ENCODE measurements at regions not wholly inside any gene's neighbourhood (a gene's known extent, or its start where the extent isn't known, plus 50 kb on each side); places are given as distances from the start of the nearest gene placed in this dataset.

DNA sequence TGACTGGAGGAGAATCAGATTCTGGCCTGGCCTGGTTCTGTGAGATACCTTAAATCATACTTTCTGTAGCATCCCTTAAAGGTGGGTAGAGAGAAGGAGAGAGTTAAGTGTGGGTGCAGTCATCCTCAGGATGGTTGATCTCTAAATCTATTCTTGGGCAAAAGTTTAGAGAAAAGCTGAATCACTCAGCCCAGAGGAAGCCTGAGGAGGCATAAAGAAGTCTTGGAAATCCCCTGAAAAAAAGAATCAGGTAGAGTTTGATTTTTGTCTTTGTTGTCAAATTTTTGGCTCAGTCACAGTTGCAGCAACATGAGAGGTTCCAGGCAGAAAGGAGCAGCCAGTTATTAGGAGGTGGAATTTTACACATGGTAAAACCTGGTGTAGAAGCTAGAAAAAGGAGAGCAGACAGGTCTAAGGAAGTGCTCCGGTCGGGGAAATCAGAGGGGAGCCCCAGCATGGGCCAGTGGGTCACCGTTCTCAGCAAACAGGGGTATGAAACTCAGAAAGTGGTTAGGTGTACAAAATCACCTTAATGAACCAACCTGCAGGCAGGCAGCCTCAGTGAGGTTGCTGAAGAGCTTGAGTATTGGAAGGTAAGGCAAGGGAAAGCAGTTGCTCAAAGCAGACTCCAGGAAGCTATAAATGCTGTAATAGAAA lies 116.2 kb upstream of the CNTLN start:
- DNase-seq, result no peak

DNA sequence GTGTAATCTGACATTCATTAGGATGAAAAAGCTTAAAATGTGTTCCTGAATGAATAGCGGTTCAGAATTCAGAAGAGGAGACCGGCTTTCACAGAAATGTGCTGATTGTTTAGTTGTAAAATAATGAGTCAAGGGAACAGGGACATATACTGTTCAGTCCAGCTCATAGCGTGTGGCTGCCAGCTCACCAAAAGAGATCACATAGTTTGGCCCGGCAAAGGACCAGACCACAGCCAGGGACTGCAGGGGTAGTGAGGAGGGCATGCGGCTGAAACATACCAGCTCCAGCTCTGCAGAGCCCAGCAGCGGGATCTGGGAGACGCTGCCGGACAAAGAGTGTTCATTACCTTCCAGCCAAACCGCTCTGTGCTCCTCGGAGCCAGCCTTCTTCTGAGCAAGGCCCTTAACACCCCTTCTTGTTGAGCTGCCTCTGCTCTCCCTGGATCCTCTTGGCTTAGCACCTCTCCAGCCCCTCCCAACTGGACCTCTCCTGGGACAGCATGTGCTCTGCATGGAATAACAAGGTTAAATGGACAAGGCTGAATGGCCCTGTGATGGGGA lies 116.8 kb upstream of the CNTLN start:
- DNase-seq, result no peak

DNA sequence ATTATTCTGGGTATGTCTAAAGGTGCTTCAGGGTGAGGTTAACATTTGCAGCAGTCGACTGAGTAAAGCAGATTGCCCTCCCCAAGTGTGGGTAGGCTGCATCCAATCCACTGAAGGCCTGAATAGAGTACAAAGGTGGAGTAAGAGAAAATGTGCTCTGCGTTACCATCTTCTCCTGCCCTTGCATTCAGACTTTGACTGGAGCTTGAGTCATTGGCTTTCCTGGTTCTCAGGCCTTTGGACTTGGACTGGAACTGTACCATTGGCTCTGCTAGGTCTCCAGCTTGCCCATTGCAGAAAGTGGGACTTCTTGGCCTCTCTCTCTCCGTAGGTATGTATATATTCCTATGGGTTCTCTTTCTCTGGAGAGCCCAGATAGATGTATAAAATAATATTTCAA lies 120.9 kb upstream of the CNTLN start:
- DNase-seq, result no peak

DNA sequence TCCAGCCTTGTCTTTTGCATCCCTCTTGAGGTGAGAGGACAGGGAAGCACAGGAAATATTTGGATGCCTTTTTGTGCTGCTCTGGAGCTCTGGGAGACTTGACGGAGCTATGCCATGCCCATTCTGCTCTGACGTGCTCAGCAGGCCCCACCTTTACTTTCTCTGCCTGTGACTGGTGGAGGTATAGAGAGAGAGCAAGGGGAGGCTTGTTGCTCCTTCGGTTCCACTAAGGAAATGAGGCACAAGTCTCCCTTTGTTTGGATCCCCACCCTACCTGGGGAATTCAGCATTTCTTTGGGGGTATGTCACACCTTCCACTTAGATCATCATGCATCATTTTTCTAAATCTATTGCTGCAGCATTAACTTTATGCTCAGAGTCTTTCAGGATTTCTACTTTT lies 121.8 kb upstream of the CNTLN start:
- DNase-seq, result no peak

DNA sequence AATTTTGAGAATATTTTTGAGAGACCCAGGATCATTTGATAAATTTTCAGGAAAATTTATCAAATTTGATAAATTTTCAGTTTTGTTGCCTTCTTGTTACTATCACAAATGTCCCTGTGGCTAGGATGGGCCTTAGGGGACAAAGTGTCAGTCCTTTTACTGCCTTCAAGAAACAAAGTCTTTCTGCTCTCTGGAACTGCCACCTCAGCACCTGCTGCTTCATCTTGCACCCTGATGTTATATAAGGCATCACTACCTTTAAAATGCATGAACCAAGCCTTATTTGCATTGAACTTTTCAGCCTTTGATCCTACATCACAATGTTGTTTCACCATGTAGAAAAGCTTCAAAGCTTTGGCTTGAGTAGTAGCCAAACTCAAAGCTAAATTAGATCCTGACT lies 123.0 kb upstream of the CNTLN start:
- DNase-seq, result no peak

DNA sequence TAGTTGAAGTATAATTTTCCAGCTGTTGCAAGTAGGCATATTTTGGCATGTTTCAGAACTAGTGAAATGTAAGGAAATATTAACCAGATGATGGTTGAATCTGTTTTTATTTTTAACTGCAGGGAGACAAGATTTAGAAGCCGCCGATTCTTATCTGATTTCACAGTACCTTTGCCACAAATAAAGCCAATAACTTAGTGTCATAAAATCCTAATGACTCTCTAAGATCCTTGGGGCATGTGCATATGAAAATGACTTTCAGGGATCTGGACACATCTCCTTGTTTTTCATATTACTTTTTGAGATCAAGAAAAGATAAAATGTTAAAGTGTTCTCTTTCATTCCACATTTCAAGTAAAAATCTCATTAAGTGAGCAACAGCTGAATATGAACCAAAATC lies 125.8 kb upstream of the CNTLN start:
- DNase-seq, result no peak

DNA sequence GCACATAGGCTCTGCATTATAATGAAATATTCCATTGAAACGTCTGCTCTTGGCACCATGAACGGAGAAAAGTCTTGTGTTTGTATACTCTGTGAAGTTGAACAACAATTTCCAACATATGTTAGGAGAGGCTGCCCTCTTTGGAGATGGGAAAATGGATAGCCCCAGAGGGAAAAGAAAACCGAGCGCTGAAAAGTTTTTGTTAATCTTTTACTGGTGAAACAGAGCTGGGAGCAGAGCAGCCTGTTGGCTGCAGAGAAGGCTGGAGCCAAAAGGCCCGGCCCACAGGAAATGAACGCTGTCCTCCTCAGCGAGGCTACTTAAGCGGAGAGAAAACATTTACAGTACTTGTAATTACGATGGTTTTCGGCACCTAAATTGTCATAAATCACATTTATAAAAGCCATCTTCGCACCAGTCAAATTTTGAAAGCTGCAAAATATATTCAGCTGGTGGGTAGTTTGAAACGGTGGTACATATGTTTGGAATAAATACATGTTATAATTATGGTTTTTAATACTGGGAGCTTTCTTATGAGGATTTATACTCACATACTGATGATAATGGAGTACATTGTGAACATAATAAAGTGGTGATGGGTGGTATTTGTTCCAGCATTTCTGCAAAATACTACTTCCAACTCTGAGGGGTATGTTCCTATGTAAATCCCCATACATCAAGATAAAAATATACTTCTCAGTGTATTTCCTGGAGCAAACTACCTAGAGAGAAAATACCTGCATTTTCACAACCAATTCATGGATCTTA lies 129.6 kb upstream of the CNTLN start:
- DNase-seq, result peak in 1 of 4 experiments; percentile 2

DNA sequence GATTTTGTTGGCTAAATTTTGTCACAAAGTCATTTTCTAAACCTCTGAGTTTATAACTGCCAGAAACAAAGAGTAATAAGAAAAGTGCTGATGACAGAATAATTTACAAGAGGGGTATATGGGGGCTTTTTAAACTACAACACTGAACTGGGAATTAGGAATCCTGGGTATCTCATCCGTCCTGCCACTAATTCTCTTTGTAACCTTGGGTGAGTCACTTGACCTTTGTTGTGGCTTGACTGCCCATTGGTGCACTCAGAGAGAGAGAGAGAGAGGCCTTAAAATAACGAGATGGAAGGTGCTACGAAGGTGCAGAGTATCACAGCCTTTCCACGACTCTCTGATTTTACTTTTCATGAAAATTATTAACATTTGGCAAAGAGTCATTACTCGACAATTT lies 130.3 kb upstream of the CNTLN start:
- DNase-seq, result no peak

DNA sequence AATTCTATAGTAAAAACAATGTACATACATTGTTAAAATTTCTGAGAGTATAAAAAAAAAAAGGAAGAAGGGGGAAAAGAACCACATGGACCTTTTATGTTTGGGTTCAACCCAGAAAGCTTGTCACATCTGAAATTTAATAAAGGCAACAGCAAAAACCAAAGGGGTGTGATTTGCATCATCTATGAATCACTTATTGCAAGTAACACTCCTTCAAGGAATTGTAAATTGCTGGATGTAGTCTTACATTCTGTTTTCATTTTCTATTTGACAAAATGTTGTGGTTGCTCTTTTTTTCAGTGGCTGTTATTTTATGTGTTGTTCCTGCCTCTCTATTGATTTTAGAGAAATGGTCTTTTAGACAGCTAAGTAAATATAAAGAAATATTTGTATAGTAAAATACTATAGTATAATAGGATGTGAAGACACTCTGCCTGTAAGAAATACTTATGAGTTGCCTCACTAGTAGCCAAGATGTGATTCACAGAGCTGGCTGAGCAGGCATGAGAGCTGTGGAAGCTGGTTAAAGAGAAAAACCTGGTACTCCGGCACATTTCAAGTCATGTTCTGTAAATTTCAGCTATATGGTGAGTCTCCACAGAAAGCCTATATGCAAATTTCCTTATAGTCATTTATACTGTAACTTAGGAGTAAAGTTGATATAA lies 131.1 kb upstream of the CNTLN start:
- no peak for DNase-seq

DNA sequence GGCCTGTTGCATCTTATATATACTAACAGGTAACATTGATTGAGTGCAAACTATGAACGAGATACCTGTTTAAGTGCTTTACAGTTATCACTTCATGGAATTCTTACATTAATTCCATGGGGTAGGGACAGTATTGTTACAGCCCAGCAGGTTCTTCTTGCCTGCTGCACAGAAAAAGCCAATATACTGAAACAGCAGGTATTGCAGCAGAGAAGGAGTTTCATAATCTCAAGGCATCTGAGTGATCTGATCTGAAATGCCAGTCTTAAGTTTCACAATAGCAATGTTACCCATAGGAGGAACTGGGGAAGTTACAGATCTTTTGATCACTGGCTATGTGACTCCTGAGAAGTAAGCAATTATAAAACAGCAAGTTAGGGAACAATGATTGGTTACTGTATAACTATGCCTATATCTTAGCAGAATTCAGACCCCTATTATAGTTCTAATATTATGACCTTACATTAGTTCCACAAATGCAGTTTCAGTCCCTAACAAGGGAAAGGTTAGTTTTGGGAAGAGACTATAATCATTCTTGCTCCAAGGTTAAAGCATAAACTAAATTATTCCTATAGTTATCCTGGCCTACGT lies 126.5 kb upstream of the BNC2 start:
- no peak for DNase-seq

DNA sequence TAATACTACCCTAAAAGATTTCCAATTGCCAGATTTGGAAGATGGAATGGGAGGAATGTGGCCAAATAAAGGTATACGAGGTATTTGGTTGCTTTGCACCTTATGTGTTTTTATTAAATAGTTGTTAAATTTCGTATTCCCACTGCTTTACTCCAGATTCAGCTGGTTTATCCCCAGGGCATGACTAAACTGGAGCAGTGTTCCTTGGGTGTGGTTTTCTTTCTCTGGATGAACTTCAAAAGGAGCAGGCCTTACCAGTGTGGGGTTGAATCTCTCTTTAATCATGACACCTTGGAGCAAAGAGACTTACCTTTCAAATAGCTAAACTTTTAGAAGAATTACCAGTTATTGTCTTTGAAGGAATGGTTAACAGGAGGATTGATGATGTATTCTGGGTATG lies 121.7 kb upstream of the BNC2 start:
- DNase-seq, result no peak

DNA sequence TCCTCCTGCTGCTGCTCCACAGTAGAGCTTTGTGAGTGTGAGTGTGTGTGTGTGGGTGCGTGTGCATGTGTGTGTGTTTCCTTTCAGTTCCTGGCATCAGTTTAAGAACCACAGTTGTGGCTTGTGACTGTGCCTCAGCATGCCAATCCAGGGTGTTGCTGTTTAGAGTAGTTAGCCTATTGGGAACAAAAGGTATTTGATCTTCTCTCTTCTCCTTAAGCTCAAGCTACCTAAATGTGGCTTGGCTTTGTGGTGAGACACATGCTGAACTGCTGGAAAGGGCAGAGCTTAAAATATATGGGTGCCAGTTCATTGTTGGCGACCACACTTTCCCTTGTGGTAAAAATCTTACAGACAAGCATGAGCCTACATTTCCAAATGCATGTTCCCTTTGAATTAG lies 116.6 kb upstream of the BNC2 start:
- DNase-seq, result peak; percentile 2 to 29 (median 9)

DNA sequence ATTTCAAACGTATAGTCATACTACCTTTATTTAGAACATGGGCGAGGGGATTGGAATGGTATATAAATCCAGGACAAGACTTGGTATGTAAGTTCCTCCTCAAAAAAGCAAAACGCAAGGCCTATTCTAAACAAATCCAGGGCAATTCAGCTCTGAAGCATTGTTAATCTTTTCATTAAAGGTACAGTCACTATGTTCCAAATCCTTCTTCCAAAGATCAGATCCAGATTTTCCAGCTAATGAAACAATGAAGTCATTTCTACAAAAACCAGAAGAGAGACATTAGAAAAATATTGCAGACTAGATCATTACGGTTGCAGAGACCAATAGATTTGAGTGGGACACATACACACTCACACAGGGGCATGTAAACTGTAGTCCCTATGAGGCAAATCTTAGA lies 116.1 kb upstream of the BNC2 start:
- no peak for DNase-seq

DNA sequence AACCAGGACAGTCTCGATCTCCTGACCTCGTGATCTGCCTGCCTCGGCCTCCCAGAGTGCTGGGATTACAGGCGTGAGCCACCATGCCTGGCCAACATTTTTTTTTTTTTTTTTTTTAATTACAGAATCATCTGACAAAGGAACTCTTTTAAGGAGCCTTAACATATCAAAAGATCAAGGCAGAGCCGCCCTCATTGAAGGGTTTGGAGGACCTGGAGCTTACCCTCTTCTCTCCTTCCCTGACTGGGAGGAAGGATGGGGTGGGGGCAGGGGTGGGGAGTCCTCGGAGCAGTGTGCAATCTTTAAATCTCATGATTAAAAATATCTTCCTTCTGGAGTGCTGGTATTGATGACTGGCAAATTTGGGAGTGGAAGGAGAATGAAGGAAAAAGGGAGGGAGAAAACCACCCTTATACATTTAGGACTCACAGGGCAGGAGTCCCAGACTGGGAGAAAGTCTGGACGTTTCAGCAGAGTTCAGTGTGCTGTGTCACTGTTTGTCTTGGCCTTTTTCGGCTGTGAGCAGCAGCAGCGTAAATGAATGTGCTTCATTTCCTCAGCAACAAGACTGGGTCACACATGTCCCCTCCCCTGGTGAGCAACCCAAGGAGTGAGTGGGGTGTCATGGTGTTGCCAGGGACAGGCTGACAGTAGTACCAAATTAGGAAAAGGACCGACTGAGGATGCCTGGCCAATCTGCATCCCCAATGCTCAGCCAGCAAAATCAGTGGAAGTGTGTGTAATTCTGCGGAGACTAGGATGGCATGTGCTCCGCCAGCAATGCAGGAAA lies 115.3 kb upstream of the BNC2 start:
- DNase-seq, result no peak

DNA sequence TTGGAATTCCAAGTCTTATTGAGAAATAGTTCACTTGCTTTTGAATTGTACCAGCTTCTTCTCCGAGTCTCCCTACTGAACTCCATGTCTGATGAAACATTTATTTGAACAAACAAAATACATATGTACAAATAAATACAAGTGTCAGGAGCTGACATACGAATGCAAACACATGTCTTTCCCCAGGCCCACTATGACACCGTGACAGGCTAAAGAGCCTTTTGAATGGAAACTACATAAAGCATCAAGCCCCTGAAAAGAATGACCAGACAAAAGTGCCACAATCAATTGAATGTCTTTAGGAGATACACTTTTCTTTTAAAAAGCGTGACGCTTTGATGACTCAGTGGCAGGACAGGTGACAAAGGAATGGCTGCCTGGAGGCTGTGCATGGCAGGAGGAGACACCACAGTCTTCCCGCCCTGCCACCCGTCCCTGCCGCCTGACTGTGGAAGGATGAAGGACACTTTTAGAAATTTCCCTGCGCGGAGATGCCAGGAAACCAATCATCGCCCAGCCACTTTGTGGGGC lies 112.4 kb upstream of the BNC2 start:
- no peak for DNase-seq

DNA sequence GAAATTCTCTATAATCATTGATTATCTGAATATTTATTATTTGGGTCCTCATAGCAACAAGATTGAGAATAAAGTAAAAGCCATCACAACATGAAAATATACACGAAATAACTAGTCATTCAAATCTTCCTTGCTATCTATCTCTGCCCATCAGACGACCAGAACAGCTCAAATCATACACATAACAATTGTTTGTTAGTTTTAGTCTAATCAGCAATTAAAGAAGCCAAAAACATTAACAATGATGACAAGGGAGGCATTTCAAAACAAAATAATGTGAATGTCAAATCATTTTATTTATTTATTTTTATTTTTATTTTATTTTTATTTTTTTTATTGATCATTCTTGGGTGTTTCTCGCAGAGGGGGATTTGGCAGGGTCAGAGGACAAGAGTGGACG lies 106.0 kb upstream of the BNC2 start:
- no peak for DNase-seq

DNA sequence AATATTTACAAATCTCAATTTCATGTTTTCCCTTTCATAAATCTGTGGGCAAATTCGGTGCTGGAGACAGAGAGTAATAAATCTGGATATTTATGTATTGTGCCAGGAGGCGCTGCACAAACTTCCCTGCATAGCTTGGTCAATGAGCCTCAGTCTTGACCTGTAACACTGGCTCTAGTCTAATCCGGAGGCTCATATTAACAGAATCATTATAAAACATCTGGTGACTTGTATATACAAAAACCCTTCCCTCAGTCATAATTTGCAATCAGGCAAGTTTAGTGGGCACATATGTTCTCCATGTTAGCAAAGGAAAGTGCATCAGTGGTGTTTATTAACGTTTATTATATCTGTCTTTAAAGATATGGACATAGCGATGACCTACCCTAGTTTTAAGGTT lies 104.0 kb upstream of the BNC2 start:
- no peak for DNase-seq

DNA sequence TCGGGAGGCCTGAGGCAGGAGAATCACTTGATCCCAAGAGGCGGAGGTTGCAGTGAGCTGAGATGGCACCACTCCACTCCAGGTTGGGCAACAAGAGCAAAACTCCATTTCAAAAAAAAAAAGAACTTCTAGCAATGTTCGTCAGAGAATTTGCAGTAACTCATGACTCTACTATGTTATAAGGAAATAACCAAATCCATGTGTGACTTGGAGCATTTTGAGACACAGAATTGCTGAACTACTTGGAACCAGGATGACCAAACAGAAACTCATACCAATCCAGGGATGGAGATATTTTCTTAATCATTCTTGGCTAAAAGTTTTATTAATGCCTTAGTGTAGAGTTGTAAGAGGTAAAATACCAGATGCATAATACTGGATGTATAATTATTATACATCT lies 99.9 kb upstream of the BNC2 start:
- no peak for DNase-seq

DNA sequence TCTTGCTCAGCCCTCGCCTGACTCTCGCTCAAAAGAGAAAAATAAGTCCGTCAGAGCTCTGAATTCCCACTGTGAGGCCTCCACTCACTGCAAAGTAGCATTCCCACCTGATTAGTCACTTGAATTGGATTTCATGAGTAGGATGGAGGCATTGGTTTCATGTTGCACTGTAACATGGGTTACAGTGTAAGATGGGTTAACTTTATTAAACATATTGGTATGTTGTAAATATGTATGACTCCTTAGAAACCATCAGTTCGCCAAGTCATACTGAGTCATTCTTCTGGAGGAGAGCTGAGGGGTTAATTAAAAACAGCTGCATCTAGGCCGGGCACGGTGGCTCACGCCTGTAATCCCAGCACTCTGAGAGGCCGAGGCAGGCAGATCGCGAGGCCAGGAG lies 93.8 kb upstream of the BNC2 start:
- no peak for DNase-seq

DNA sequence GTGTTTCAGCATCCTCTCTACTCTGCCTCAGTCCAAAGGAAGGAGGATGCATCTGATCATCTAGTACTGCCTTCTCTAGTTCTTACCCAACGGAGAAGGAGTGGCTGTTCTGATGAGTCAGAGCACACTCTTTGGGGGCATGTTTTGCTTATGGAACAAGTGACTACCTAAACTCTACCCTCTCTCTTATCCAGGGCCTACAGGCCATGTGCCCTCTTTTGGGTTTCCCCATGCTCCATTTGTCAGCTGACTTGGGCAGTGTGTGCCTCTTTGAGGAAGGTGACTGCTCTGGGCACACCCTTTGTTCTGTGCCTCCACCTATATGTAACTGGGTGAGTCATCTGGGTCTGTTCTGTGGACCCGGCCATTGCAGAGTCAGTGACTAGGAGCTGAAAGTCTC lies 89.6 kb upstream of the BNC2 start:
- no peak for DNase-seq

DNA sequence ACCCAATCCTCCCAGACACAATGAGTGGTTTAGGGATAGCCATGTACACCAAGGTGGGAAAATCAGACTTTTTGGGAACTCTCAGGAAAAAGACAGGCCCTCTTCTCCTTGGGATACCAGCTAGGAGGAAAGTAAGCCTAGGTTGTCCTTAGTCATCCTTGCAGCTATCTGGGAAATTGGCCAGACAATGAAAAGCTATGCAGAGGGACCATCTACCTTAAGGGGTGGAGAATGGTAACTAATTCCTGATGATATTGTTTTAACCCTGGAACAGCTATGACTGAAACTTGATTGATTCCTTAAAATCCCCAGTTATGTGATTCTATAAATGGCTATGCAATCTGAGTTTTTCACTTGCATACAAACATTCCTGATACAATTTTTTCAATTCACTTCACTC lies 88.9 kb upstream of the BNC2 start:
- DNase-seq, result no peak

DNA sequence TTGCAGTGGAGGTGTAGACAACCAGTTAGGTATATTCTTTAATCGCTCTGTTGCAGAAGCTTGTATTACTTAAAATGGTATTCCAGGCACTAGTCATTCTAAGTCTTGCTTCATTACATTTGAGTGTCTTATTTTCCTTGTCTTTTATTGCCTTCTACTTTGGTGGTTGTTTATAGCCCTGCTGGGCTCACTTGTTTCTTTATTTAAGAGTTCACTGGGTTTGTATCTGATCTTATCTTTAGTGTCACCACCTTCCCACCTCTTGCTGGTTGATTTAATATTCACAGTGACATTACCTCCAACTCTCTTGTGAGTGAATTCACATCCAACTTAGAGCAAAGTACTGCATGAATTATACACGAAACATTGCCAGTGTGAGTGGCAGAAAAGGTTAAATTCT lies 83.6 kb upstream of the BNC2 start:
- no peak for DNase-seq

All from suppressor macrophage (primary cell).